Activated CD4-positive, alpha-beta T cell treated with anti-CD3 and anti-CD28 coated beads, Interleukin-2, Interleukin-6, amounts not matched to agents 100 ng/mL and 50 ng/mL, durations not matched to agents 16 hours and 8 hours (primary cell): ENCODE measurements at regions not wholly inside any gene's neighbourhood (a gene's known extent, or its start where the extent isn't known, plus 50 kb on each side); places are given as distances from the start of the nearest gene placed in this dataset.

Source experiments
- DNase-seq: peaks from one replicate; pipeline ENCODE4 v3.0.0-alpha.2; 2020

GRCh38 chr2:237251986-237252385 is 162.0 kb downstream of the COL6A3 start:
- no peak for DNase-seq

- DNase-seq = no peak
Measured at GRCh38 chr2:237253046-237253702, 160.8 kb downstream of the COL6A3 start.

- no peak for DNase-seq
Measured at GRCh38 chr2:237254369-237254861, 159.5 kb downstream of the COL6A3 start.

- no peak for DNase-seq
Measured at GRCh38 chr2:237254911-237255578, 158.9 kb downstream of the COL6A3 start.

- no peak for DNase-seq
Measured at GRCh38 chr2:237256887-237257286, 157.1 kb downstream of the COL6A3 start.

- no peak for DNase-seq
Measured at GRCh38 chr2:237257471-237257951, 156.5 kb downstream of the COL6A3 start.

GRCh38 chr2:237258116-237258515 is 155.8 kb downstream of the COL6A3 start:
- DNase-seq = no peak

GRCh38 chr2:237258615-237259014 is 155.3 kb downstream of the COL6A3 start:
- no peak for DNase-seq

GRCh38 chr2:237259201-237259600 is 154.8 kb downstream of the COL6A3 start:
- no peak for DNase-seq

- no peak for DNase-seq
Measured at GRCh38 chr2:237260039-237260620, 153.8 kb downstream of the COL6A3 start.

GRCh38 chr2:237260686-237261085 is 153.3 kb downstream of the COL6A3 start:
- no peak for DNase-seq

- no peak for DNase-seq
Measured at GRCh38 chr2:237261327-237261726, 152.6 kb downstream of the COL6A3 start.

- no peak for DNase-seq
Measured at GRCh38 chr2:237262838-237263771, 150.9 kb downstream of the COL6A3 start.

- no peak for DNase-seq
Measured at GRCh38 chr2:237264480-237265219, 149.3 kb downstream of the COL6A3 start.

GRCh38 chr2:237268004-237268708 is 145.8 kb downstream of the COL6A3 start:
- no peak for DNase-seq

GRCh38 chr2:237269138-237269875 is 144.7 kb downstream of the COL6A3 start:
- DNase-seq = no peak

GRCh38 chr2:237270520-237270919 is 143.4 kb downstream of the COL6A3 start:
- no peak for DNase-seq

- no peak for DNase-seq
Measured at GRCh38 chr2:237271698-237272652, 142.0 kb downstream of the COL6A3 start.
